Activated T-helper 1 cell treated with anti-CD3 and anti-CD28 coated beads, Interleukin-12 subunit alpha, Interleukin-12 subunit beta, Interleukin-2, Interleukin-4 antibody, amounts not matched to agents 30 ng/mL and 10 ng/mL and 1 ng/mL, durations not matched to agents 14 hours and 24 hours and 36 hours (primary cell): ENCODE measurements at regions not wholly inside any gene's neighbourhood (a gene's known extent, or its start where the extent isn't known, plus 50 kb on each side); places are given as distances from the start of the nearest gene placed in this dataset.

ENCODE experiments used
- DNase-seq: peaks from one replicate; pipeline ENCODE4 v3.0.0; 2021; ENCODE audit warnings: low spot score
- H3K27ac Mint-ChIP-seq: one replicate; pipeline ENCODE4 v1.8.0; 2021; ENCODE audit warnings: mild to moderate bottlenecking, mixed read lengths
- H3K27me3 Mint-ChIP-seq: one replicate; pipeline ENCODE4 v1.8.0; 2022; ENCODE audit warnings: mild to moderate bottlenecking, moderate library complexity, mixed read lengths; ENCODE audit not compliant: insufficient read depth
- H3K36me3 Mint-ChIP-seq: one replicate; pipeline ENCODE4 v1.8.0; 2021; ENCODE audit warnings: low read depth, mixed read lengths
- H3K4me1 Mint-ChIP-seq: one replicate; pipeline ENCODE4 v1.8.0; 2021; ENCODE audit warnings: low read depth, mixed read lengths
- H3K4me3 Mint-ChIP-seq: one replicate; pipeline ENCODE4 v1.8.0; 2021; ENCODE audit warnings: mild to moderate bottlenecking, moderate library complexity, mixed read lengths
- H3K9me3 Mint-ChIP-seq: one replicate; pipeline ENCODE4 v1.8.0; 2021; ENCODE audit warnings: mixed read lengths
- intact Hi-C: fragments of 100-400 bp; cut with micrococcal nuclease; formaldehyde crosslinking; loops from one replicate; pipeline ENCODE4 v1.15.1; 2024

DNA sequence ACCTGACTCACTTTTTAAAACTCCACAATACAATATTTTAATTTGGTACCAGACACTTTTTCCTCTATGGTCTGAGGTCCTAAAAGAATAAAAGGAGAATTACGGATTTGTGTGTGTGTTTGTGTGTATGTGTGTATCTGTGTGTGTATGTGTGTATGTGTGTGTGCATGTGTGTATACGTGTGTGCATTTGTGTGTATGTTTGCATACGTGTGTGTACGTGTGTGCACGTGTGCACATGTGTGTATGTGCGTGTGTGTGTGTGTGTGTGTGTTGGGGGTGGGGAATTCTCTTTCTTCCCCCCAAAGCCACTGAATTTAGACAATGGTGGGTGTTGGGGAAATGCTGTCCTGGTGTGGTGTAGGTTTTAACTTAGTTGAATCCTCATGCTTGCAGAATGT is 807.7 kb upstream of the SALL3 start:
- DNase-seq, result no peak
- H3K27me3 Mint-ChIP-seq, result no peaks in the 10 kb centered on the region
- H3K36me3 Mint-ChIP-seq, result no peaks in the 10 kb centered on the region
- no peaks in the 10 kb centered on the region for H3K4me1 Mint-ChIP-seq
- H3K27ac Mint-ChIP-seq, result no peak overlapping the region
- H3K9me3 Mint-ChIP-seq, result peaks cover 11% of the 10 kb centered on the region
- intact Hi-C loops, result no loop called here
- no peak overlapping the region for H3K4me3 Mint-ChIP-seq

DNA sequence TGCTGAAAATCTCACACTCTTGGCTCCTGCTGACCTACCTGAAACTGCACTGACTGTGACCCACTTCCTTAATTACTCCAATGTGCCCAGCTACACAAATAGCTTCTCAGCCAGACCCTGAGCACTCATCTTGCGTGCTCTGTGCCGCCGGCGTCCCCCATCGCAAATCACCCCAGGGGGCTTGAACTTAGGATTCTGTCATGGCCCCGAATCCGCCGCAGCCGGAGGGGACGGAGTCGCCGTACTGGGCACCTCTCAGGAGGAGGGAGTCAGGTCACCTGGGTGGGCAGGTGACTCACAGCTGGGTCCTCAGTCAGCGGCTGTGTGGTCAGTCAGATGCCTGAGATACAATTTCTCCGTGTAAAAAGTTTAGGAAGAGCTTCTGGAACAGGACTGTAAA is 804.9 kb upstream of the SALL3 start:
- Mint-ChIP-seq H3K4me3 (no peak overlapping the region), H3K27ac (no peak overlapping the region), H3K27me3 (no peaks in the 10 kb centered on the region), H3K36me3 (no peaks in the 10 kb centered on the region), H3K9me3 (peaks cover 11% of the 10 kb centered on the region), H3K4me1 (no peaks in the 10 kb centered on the region)
- intact Hi-C loops, result no loop called here
- no peak for DNase-seq

- peaks cover 30% of the 10 kb centered on the region for H3K9me3 Mint-ChIP-seq
- no peak overlapping the region for H3K27ac Mint-ChIP-seq
Measured at GRCh38 chr18:78178812-78179211, 800.8 kb upstream of the SALL3 start.

DNA sequence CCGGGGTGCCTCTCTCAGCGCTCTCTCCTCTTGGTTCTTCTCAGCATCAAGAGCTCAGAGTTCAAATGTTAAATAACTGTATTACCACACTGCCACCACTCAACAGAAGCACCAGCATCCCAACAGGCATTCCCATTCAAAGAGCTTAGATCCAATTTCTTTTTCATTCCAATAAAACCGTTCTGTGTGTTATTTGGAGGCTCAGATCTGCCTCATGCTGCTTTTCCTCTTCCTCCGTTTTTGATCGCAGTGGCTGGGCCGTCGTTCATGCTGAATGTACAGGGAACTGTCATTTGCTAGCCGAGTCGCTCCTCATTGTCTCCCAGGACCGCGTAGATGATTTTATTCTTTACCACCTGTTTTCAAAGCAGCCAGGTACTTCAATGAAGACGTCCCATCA is 798.9 kb upstream of the SALL3 start:
- no peak for DNase-seq
- intact Hi-C loops, result no loop called here
- Mint-ChIP-seq H3K36me3 (no peaks in the 10 kb centered on the region), H3K9me3 (peaks cover 32% of the 10 kb centered on the region), H3K27ac (no peak overlapping the region), H3K4me3 (no peak overlapping the region), H3K27me3 (no peaks in the 10 kb centered on the region), H3K4me1 (no peaks in the 10 kb centered on the region)

More at GRCh38 chr18:78178812-78179211, 800.8 kb upstream of the SALL3 start:
- Mint-ChIP-seq H3K27me3 (no peaks in the 10 kb centered on the region), H3K36me3 (no peaks in the 10 kb centered on the region), H3K4me3 (no peak overlapping the region), H3K4me1 (no peaks in the 10 kb centered on the region)
- intact Hi-C loops, result no loop called here
- DNase-seq, result no peak

DNA sequence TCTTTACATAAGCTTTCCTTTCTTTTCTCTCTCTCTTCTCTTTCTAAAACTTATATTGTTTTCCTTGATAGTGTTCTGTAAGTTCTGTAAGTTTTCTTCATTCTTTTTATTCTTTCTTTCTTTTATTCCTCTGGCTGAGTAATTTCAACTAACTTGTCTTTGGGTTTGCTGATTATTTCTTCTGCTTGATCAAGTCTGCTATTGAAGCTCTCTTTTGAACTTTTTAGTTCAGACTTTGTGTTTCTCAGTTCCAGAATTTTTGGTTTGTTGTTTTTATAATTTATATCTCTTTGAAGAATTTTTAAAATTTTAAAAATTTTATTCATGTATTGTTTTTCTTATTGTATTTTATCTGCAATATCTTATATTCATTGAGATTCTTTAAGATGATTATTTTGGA is 795.8 kb upstream of the SALL3 start:
- H3K9me3 Mint-ChIP-seq, result peaks cover 24% of the 10 kb centered on the region
- H3K27ac Mint-ChIP-seq, result no peak overlapping the region
- no peak overlapping the region for H3K4me3 Mint-ChIP-seq
- no peaks in the 10 kb centered on the region for H3K27me3 Mint-ChIP-seq
- no peaks in the 10 kb centered on the region for H3K36me3 Mint-ChIP-seq
- DNase-seq, result no peak
- intact Hi-C loops, result no loop called here
- no peaks in the 10 kb centered on the region for H3K4me1 Mint-ChIP-seq

DNA sequence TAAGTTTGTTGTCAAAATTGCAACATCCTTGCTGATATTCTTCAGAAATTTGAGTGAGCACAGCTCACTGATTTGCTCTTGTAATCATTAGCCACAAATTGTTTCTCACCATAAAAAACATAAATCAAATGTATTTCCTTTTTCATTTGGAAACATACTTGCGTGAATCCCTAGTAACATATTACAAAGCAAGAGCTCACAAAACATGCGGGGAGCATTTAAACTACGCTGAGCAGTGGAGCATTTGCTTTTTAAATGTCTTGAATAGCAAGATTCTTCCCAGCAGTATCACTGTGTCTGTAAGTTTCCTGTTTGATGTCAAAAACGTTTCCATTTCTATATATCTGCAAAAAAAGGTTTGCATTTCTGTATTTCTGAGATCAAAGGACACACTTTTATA is 788.3 kb upstream of the SALL3 start:
- Mint-ChIP-seq H3K27me3 (no peaks in the 10 kb centered on the region), H3K9me3 (peaks cover 4% of the 10 kb centered on the region), H3K4me1 (no peaks in the 10 kb centered on the region), H3K27ac (no peak overlapping the region), H3K36me3 (no peaks in the 10 kb centered on the region), H3K4me3 (no peak overlapping the region)
- intact Hi-C loops, result no loop called here
- no peak for DNase-seq

DNA sequence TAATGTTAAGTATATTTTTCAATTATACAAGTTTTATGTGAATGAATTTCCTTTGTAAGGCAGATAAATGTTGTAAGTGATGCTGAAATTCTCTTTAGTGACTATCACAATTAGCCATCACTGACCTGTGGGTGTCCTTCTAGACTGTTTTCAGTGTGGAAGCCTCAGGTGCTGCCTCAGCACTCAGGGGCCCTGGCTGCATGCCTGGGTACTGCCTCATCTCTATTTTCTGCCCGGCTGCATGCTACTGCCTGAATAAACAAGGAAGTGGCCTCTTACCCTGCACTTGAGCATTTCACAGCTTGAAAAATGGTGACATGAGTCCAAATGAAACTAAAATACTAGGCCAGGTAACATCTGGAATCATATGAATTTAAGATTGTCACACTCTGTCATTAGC is 787.6 kb upstream of the SALL3 start:
- no peak for DNase-seq
- no peaks in the 10 kb centered on the region for H3K4me1 Mint-ChIP-seq
- H3K27me3 Mint-ChIP-seq, result no peaks in the 10 kb centered on the region
- H3K9me3 Mint-ChIP-seq, result peaks cover 4% of the 10 kb centered on the region
- H3K4me3 Mint-ChIP-seq, result no peak overlapping the region
- intact Hi-C loops, result no loop called here
- H3K27ac Mint-ChIP-seq, result no peak overlapping the region
- H3K36me3 Mint-ChIP-seq, result no peaks in the 10 kb centered on the region

DNA sequence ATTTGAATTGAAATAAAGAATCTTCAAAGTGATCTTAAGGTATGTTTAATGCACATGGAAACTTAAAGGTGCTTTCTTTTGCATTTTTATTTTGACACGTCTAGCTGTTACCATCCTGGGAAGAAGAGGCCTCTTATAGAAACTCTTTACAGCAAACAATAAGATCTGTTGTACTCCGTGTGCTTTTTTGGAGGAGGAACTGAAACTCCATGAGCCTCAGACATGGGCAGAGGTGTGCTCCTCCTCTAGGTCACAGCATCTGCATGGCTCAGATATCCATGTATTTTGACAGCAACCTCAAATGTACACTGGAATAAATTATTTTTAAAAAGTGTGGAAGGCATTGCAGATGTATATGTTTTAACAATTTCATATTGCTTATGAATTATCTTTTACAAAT is 783.3 kb upstream of the SALL3 start:
- intact Hi-C loops, result no loop called here
- Mint-ChIP-seq H3K4me3 (no peak overlapping the region), H3K36me3 (no peaks in the 10 kb centered on the region), H3K27me3 (no peaks in the 10 kb centered on the region), H3K27ac (no peak overlapping the region), H3K4me1 (no peaks in the 10 kb centered on the region), H3K9me3 (peaks cover 4% of the 10 kb centered on the region)
- no peak for DNase-seq

GRCh38 chr18:78199002-78199401 is 780.6 kb upstream of the SALL3 start:
- Mint-ChIP-seq H3K27me3 (no peaks in the 10 kb centered on the region), H3K36me3 (no peaks in the 10 kb centered on the region), H3K9me3 (peaks cover 21% of the 10 kb centered on the region), H3K27ac (no peak overlapping the region), H3K4me3 (no peak overlapping the region), H3K4me1 (no peaks in the 10 kb centered on the region)
- intact Hi-C loops, result no loop called here
- DNase-seq, result no peak

GRCh38 chr18:78199611-78200010 is 780.0 kb upstream of the SALL3 start:
- H3K36me3 Mint-ChIP-seq, result no peaks in the 10 kb centered on the region
- H3K27me3 Mint-ChIP-seq, result no peaks in the 10 kb centered on the region

DNA sequence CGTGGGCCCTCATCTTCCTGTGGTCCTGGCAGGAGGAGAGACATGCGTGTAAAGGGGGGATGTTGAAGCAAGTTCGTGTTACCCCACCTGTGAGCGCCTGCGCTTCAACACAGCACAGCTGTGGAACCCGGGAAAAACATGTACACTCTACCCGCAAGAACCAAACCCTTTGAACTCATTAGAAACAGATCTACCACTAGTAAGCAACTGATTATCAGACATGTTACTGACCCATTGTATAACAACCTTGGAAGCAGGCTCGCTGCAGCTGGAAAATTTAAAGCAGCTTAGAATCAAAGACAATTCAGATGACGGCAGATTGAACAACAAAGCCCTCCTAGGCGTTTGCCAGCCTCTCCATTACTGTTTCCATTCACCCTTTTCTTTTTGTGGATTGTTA is 771.7 kb upstream of the SALL3 start:
- intact Hi-C loops, result no loop called here
- no peaks in the 10 kb centered on the region for H3K36me3 Mint-ChIP-seq
- no peak overlapping the region for H3K4me3 Mint-ChIP-seq
- H3K27ac Mint-ChIP-seq, result no peak overlapping the region
- H3K9me3 Mint-ChIP-seq, result no peaks in the 10 kb centered on the region
- no peaks in the 10 kb centered on the region for H3K27me3 Mint-ChIP-seq
- DNase-seq, result no peak
- no peaks in the 10 kb centered on the region for H3K4me1 Mint-ChIP-seq

More at GRCh38 chr18:78199611-78200010, 780.0 kb upstream of the SALL3 start:
- Mint-ChIP-seq H3K4me1 (no peaks in the 10 kb centered on the region), H3K27ac (no peak overlapping the region), H3K4me3 (no peak overlapping the region), H3K9me3 (peaks cover 21% of the 10 kb centered on the region)
- DNase-seq, result no peak
- intact Hi-C loops, result no loop called here

DNA sequence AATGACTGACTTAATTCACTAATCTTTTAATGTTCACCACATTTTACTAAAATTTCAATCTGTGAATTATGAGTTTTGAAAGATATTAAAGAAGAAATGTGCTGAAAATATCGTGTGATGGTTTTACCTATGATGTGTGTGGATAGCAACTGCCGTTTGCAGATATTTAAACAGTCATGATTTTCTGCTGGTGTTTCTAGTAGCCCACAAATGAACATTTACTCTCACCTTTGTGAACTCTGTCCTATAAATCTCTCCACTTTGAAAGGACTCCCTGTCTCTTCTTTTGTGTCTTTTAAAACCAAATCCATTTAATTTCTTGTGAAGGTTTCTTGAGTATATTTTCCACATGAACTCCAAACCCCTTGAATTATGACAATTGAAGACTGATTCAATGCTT is 771.2 kb upstream of the SALL3 start:
- Mint-ChIP-seq H3K4me1 (no peaks in the 10 kb centered on the region), H3K36me3 (no peaks in the 10 kb centered on the region), H3K9me3 (no peaks in the 10 kb centered on the region), H3K4me3 (no peak overlapping the region), H3K27ac (no peak overlapping the region), H3K27me3 (no peaks in the 10 kb centered on the region)
- intact Hi-C loops, result no loop called here
- no peak for DNase-seq

- Mint-ChIP-seq H3K4me1 (no peaks in the 10 kb centered on the region), H3K27ac (no peak overlapping the region), H3K9me3 (no peaks in the 10 kb centered on the region), H3K4me3 (no peak overlapping the region), H3K36me3 (no peaks in the 10 kb centered on the region), H3K27me3 (no peaks in the 10 kb centered on the region)
- no peak for DNase-seq
- intact Hi-C loops, result no loop called here
Measured at GRCh38 chr18:78213361-78213994, 766.1 kb upstream of the SALL3 start.

- no peaks in the 10 kb centered on the region for H3K27me3 Mint-ChIP-seq
- no peaks in the 10 kb centered on the region for H3K36me3 Mint-ChIP-seq
- H3K27ac Mint-ChIP-seq, result no peak overlapping the region
- intact Hi-C loops, result no loop called here
- no peaks in the 10 kb centered on the region for H3K4me1 Mint-ChIP-seq
- no peak for DNase-seq
- H3K4me3 Mint-ChIP-seq, result no peak overlapping the region
- H3K9me3 Mint-ChIP-seq, result no peaks in the 10 kb centered on the region
Measured at GRCh38 chr18:78221496-78221895, 758.1 kb upstream of the SALL3 start.
